ENCODE measurements at regions not wholly inside any gene's neighbourhood (a gene's known extent, or its start where the extent isn't known, plus 50 kb on each side); places are given as distances from the start of the nearest gene placed in this dataset.

DNA sequence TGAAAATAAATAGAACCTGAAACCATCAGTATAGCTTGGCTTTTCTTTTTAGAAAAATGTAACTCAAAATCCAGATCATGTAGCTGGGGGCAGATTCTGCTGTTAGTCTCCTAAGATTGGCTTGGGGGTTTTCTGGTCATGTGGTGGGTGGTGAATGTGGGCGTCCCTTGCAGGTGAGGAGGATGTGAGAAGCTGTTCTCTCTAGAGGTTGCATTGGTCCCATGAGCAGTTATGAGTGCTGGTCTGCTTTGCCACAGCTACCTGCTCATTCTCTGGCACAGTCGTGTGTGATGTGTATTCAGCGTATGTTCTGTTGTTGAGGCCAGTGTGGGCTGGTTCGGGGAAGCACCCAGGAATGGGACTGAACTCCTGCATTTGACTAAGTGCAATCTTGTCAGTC, 466.8 kb downstream of the DIRAS2 start:
- TF ChIP-seq YY1 (IDR thresholded peaks at IDR 0.05; ENCODE audit: low read depth) (no peak), FOXM1 (IDR thresholded peaks at IDR 0.05; ENCODE audit: borderline replicate concordance, low read depth) (no peak), RAD21 (IDR thresholded peaks at IDR 0.05; ENCODE audit: low read depth) (no peak), NFIC (IDR thresholded peaks at IDR 0.05) (no peak), EGR1 (IDR thresholded peaks at IDR 0.05) (no peak), EP300 (IDR thresholded peaks at IDR 0.05; ENCODE audit: borderline replicate concordance) (no peak), TAF1 (IDR thresholded peaks at IDR 0.05; ENCODE audit: low read depth) (no peak), TCF12 (IDR thresholded peaks at IDR 0.05; ENCODE audit: low read depth) (no peak), CEBPB (IDR thresholded peaks at IDR 0.05) (no peak), TEAD4 (IDR thresholded peaks at IDR 0.05) (no peak)
- TF ChIP-seq, protein P1, sequence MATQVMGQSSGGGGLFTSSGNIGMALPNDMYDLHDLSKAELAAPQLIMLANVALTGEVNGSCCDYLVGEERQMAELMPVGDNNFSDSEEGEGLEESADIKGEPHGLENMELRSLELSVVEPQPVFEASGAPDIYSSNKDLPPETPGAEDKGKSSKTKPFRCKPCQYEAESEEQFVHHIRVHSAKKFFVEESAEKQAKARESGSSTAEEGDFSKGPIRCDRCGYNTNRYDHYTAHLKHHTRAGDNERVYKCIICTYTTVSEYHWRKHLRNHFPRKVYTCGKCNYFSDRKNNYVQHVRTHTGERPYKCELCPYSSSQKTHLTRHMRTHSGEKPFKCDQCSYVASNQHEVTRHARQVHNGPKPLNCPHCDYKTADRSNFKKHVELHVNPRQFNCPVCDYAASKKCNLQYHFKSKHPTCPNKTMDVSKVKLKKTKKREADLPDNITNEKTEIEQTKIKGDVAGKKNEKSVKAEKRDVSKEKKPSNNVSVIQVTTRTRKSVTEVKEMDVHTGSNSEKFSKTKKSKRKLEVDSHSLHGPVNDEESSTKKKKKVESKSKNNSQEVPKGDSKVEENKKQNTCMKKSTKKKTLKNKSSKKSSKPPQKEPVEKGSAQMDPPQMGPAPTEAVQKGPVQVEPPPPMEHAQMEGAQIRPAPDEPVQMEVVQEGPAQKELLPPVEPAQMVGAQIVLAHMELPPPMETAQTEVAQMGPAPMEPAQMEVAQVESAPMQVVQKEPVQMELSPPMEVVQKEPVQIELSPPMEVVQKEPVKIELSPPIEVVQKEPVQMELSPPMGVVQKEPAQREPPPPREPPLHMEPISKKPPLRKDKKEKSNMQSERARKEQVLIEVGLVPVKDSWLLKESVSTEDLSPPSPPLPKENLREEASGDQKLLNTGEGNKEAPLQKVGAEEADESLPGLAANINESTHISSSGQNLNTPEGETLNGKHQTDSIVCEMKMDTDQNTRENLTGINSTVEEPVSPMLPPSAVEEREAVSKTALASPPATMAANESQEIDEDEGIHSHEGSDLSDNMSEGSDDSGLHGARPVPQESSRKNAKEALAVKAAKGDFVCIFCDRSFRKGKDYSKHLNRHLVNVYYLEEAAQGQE (IDR thresholded peaks at IDR 0.05; ENCODE audit: low read depth): no peak

DNA sequence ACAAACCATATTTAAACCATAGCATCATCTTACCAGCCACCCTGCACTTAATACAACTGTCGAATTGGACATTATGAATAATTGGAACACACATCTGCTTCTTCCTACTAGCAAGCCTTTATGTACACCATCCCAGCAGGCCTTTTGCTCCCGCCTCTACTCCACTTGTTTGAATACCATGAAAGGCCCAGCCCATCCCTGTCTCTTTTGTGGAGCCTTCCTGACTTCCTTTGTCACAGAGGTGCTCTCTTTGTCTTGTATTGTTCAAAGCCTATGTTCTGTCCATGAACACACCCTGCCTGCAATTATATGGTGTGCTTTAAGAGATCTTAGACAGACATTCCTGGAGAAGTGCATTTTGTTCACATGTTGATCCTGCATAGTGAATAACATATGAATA, 465.7 kb downstream of the DIRAS2 start:
- TF ChIP-seq ZBTB7A (IDR thresholded peaks at IDR 0.05; ENCODE audit: low read depth) (no peak), RAD21 (IDR thresholded peaks at IDR 0.05; ENCODE audit: low read depth) (no peak), TEAD4 (IDR thresholded peaks at IDR 0.05) (no peak), YY1 (IDR thresholded peaks at IDR 0.05; ENCODE audit: low read depth) (no peak), CEBPB (IDR thresholded peaks at IDR 0.05) (no peak), EP300 (IDR thresholded peaks at IDR 0.05; ENCODE audit: borderline replicate concordance) (no peak), TCF12 (IDR thresholded peaks at IDR 0.05; ENCODE audit: low read depth) (no peak), TAF1 (IDR thresholded peaks at IDR 0.05; ENCODE audit: low read depth) (no peak), FOXM1 (IDR thresholded peaks at IDR 0.05; ENCODE audit: borderline replicate concordance, low read depth) (no peak)
- TF ChIP-seq, protein P2, sequence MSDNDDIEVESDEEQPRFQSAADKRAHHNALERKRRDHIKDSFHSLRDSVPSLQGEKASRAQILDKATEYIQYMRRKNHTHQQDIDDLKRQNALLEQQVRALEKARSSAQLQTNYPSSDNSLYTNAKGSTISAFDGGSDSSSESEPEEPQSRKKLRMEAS (IDR thresholded peaks at IDR 0.05): no peak
- TF ChIP-seq, protein P3, sequence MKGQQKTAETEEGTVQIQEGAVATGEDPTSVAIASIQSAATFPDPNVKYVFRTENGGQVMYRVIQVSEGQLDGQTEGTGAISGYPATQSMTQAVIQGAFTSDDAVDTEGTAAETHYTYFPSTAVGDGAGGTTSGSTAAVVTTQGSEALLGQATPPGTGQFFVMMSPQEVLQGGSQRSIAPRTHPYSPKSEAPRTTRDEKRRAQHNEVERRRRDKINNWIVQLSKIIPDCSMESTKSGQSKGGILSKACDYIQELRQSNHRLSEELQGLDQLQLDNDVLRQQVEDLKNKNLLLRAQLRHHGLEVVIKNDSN (IDR thresholded peaks at IDR 0.05): no peak

DNA sequence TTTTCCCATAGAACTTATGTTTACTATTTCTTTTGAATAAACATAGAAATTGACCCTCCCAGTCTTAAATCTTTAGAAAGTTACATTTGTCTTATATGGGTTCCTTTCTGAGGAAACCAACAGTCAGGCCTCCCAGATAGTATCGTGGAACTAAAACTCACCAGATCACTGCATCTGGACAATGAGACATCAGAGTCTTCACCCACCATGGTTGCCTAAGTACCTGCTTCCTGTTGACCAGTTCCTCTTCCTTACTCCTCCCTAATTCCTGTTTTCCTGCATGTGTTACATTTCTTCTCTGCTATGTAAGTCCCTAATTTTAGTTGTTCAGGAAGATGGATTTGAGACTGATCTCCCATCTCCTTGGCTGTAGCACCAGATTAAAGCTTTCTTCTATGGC, 462.2 kb downstream of the DIRAS2 start:
- TF ChIP-seq YY1 (IDR thresholded peaks at IDR 0.05; ENCODE audit: low read depth) (no peak), EGR1 (IDR thresholded peaks at IDR 0.05) (no peak), CEBPB (IDR thresholded peaks at IDR 0.05) (no peak), FOXM1 (IDR thresholded peaks at IDR 0.05; ENCODE audit: borderline replicate concordance, low read depth) (no peak), ZBTB7A (IDR thresholded peaks at IDR 0.05; ENCODE audit: low read depth) (no peak), EP300 (IDR thresholded peaks at IDR 0.05; ENCODE audit: borderline replicate concordance) (no peak), TAF1 (IDR thresholded peaks at IDR 0.05; ENCODE audit: low read depth) (no peak), NFIC (IDR thresholded peaks at IDR 0.05) (no peak), TEAD4 (IDR thresholded peaks at IDR 0.05) (no peak), TCF12 (IDR thresholded peaks at IDR 0.05; ENCODE audit: low read depth) (no peak)
- TF ChIP-seq, protein P2 (IDR thresholded peaks at IDR 0.05): no peak

DNA sequence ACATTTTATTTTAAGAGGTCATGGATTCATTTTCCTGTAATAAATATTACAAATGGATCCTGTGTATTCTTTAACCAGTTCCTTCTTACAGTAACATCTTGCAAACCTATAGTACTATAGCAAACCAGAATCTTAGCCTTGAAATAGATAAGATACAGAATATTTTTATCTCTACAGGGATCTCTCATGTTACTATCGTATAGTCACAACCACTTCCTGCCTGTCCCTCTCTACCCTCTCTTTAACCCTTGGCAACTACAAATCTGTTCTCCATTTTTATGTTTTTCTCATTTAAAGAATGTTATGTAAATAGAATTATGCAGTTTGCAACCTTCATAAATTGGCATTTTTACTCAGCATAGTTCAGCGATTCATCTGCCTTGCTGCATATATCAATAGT, 454.0 kb downstream of the DIRAS2 start:
- no peak for TF ChIP-seq FOXM1 (IDR thresholded peaks at IDR 0.05; ENCODE audit: borderline replicate concordance, low read depth)
- TF ChIP-seq CREB1 (IDR thresholded peaks at IDR 0.05; ENCODE audit: low read depth): no peak
- no peak for TF ChIP-seq TEAD4 (IDR thresholded peaks at IDR 0.05)
- no peak for TF ChIP-seq CEBPB (IDR thresholded peaks at IDR 0.05)
- no peak for TF ChIP-seq NFIC (IDR thresholded peaks at IDR 0.05)
- TF ChIP-seq, protein P3 (IDR thresholded peaks at IDR 0.05): no peak
- TF ChIP-seq ZBTB7A (IDR thresholded peaks at IDR 0.05; ENCODE audit: low read depth): no peak

DNA sequence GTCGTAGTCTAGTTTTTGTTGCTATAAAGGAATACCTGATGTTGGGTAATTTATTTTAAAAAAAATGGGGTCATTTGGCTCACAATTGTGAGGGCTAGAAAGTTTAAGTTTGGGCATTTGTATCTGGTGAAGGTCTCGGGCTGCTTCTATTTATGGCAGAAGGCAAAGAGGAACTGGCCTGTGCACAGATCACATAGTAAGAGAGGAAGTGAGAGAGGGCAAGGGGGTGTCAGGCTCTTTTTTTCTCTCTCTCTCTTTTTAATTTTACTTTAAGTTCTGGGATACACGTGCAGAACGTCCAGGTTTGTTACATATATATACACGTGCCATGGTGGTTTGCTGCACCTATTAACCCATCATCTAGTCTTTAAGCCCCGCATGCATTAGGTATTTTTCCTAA, 453.3 kb downstream of the DIRAS2 start:
- TF ChIP-seq EGR1 (IDR thresholded peaks at IDR 0.05) (no peak), NFIC (IDR thresholded peaks at IDR 0.05) (no peak), CREB1 (IDR thresholded peaks at IDR 0.05; ENCODE audit: low read depth) (no peak), ZBTB7A (IDR thresholded peaks at IDR 0.05; ENCODE audit: low read depth) (no peak), TCF12 (IDR thresholded peaks at IDR 0.05; ENCODE audit: low read depth) (no peak), RAD21 (IDR thresholded peaks at IDR 0.05; ENCODE audit: low read depth) (no peak), EP300 (IDR thresholded peaks at IDR 0.05; ENCODE audit: borderline replicate concordance) (no peak), TAF1 (IDR thresholded peaks at IDR 0.05; ENCODE audit: low read depth) (no peak), FOXM1 (IDR thresholded peaks at IDR 0.05; ENCODE audit: borderline replicate concordance, low read depth) (no peak), TEAD4 (IDR thresholded peaks at IDR 0.05) (no peak), CEBPB (IDR thresholded peaks at IDR 0.05) (no peak), YY1 (IDR thresholded peaks at IDR 0.05; ENCODE audit: low read depth) (no peak)
- TF ChIP-seq, protein P3 (IDR thresholded peaks at IDR 0.05): no peak
- TF ChIP-seq, protein P2 (IDR thresholded peaks at IDR 0.05): no peak
- TF ChIP-seq, protein P1 (IDR thresholded peaks at IDR 0.05; ENCODE audit: low read depth): no peak
